ENCODE measurements at regions not wholly inside any gene's neighbourhood (a gene's known extent, or its start where the extent isn't known, plus 50 kb on each side); places are given as distances from the start of the nearest gene placed in this dataset.

GRCh38 chr1:80076469-80076868 is 1069.9 kb upstream of the ADGRL4 start:
- no peak for TF ChIP-seq CTCF (IDR thresholded peaks at IDR 0.05)
- Mint-ChIP-seq H3K36me3 (ENCODE audit: unreplicated experiment) (no peaks in the 10 kb centered on the region), H3K4me3 (ENCODE audit: unreplicated experiment) (no peak overlapping the region)

GRCh38 chr1:80075351-80075750 is 1068.8 kb upstream of the ADGRL4 start:
- Mint-ChIP-seq H3K4me3 (ENCODE audit: unreplicated experiment) (no peak overlapping the region), H3K27ac (ENCODE audit: unreplicated experiment) (no peak overlapping the region), H3K4me1 (ENCODE audit: unreplicated experiment) (no peaks in the 10 kb centered on the region), H3K36me3 (ENCODE audit: unreplicated experiment) (no peaks in the 10 kb centered on the region), H3K9me3 (ENCODE audit: unreplicated experiment) (no peaks in the 10 kb centered on the region), H3K27me3 (ENCODE audit: unreplicated experiment) (no peaks in the 10 kb centered on the region)
- no peak for TF ChIP-seq CTCF (IDR thresholded peaks at IDR 0.05)
- no peak for DNase-seq (ENCODE audit: extremely low spot score, unreplicated experiment)

More at GRCh38 chr1:80076469-80076868, 1069.9 kb upstream of the ADGRL4 start:
- H3K9me3 Mint-ChIP-seq (ENCODE audit: unreplicated experiment), result no peaks in the 10 kb centered on the region
- H3K27me3 Mint-ChIP-seq (ENCODE audit: unreplicated experiment), result no peaks in the 10 kb centered on the region
- H3K27ac Mint-ChIP-seq (ENCODE audit: unreplicated experiment), result no peak overlapping the region
- no peaks in the 10 kb centered on the region for H3K4me1 Mint-ChIP-seq (ENCODE audit: unreplicated experiment)
- no peak for DNase-seq (ENCODE audit: extremely low spot score, unreplicated experiment)

- no peak overlapping the region for H3K27ac Mint-ChIP-seq (ENCODE audit: unreplicated experiment)
- TF ChIP-seq CTCF (IDR thresholded peaks at IDR 0.05), result no peak
- no peak for DNase-seq (ENCODE audit: extremely low spot score, unreplicated experiment)
- no peaks in the 10 kb centered on the region for H3K27me3 Mint-ChIP-seq (ENCODE audit: unreplicated experiment)
- H3K36me3 Mint-ChIP-seq (ENCODE audit: unreplicated experiment), result no peaks in the 10 kb centered on the region
- H3K4me1 Mint-ChIP-seq (ENCODE audit: unreplicated experiment), result no peaks in the 10 kb centered on the region
- no peak overlapping the region for H3K4me3 Mint-ChIP-seq (ENCODE audit: unreplicated experiment)
- no peaks in the 10 kb centered on the region for H3K9me3 Mint-ChIP-seq (ENCODE audit: unreplicated experiment)
Measured at GRCh38 chr1:80072563-80072962, 1066.0 kb upstream of the ADGRL4 start.

- no peaks in the 10 kb centered on the region for H3K9me3 Mint-ChIP-seq (ENCODE audit: unreplicated experiment)
- H3K27ac Mint-ChIP-seq (ENCODE audit: unreplicated experiment), result no peak overlapping the region
- H3K4me1 Mint-ChIP-seq (ENCODE audit: unreplicated experiment), result no peaks in the 10 kb centered on the region
- TF ChIP-seq CTCF (IDR thresholded peaks at IDR 0.05), result no peak
- no peak for DNase-seq (ENCODE audit: extremely low spot score, unreplicated experiment)
- H3K27me3 Mint-ChIP-seq (ENCODE audit: unreplicated experiment), result no peaks in the 10 kb centered on the region
- H3K36me3 Mint-ChIP-seq (ENCODE audit: unreplicated experiment), result no peaks in the 10 kb centered on the region
- no peak overlapping the region for H3K4me3 Mint-ChIP-seq (ENCODE audit: unreplicated experiment)
Measured at GRCh38 chr1:80066060-80066459, 1059.5 kb upstream of the ADGRL4 start.

GRCh38 chr1:80064524-80064923 is 1058.0 kb upstream of the ADGRL4 start:
- Mint-ChIP-seq H3K36me3 (ENCODE audit: unreplicated experiment) (no peaks in the 10 kb centered on the region), H3K27me3 (ENCODE audit: unreplicated experiment) (no peaks in the 10 kb centered on the region), H3K9me3 (ENCODE audit: unreplicated experiment) (no peaks in the 10 kb centered on the region), H3K4me3 (ENCODE audit: unreplicated experiment) (no peak overlapping the region), H3K4me1 (ENCODE audit: unreplicated experiment) (no peaks in the 10 kb centered on the region), H3K27ac (ENCODE audit: unreplicated experiment) (no peak overlapping the region)
- TF ChIP-seq CTCF (IDR thresholded peaks at IDR 0.05), result no peak
- DNase-seq (ENCODE audit: extremely low spot score, unreplicated experiment), result no peak
